ENCODE measurements at regions not wholly inside any gene's neighbourhood (a gene's known extent, or its start where the extent isn't known, plus 50 kb on each side); places are given as distances from the start of the nearest gene placed in this dataset.

- no peak for TF ChIP-seq CTCF (IDR thresholded peaks at IDR 0.05; ENCODE audit: low read depth, low read length, missing control alignments)
- no peak for DNase-seq (ENCODE audit: low read depth)
- no peak overlapping the region for H3K4me3 ChIP-seq (ENCODE audit: low read depth, low read length)
Measured at GRCh38 chrX:97842468-97843199, 958.9 kb downstream of the RPA4 start.

GRCh38 chrX:97843200-97843811, 959.6 kb downstream of the RPA4 start:
- DNase-seq (ENCODE audit: low read depth): no peak
- no peak overlapping the region for H3K4me3 ChIP-seq (ENCODE audit: low read depth, low read length)
- no peak for TF ChIP-seq CTCF (IDR thresholded peaks at IDR 0.05; ENCODE audit: low read depth, low read length, missing control alignments)

GRCh38 chrX:97844161-97844560, 960.5 kb downstream of the RPA4 start:
- no peak for TF ChIP-seq CTCF (IDR thresholded peaks at IDR 0.05; ENCODE audit: low read depth, low read length, missing control alignments)
- no peak for DNase-seq (ENCODE audit: low read depth)
- H3K4me3 ChIP-seq (ENCODE audit: low read depth, low read length): no peak overlapping the region

GRCh38 chrX:97844943-97845342, 961.2 kb downstream of the RPA4 start:
- DNase-seq (ENCODE audit: low read depth): no peak
- H3K4me3 ChIP-seq (ENCODE audit: low read depth, low read length): no peak overlapping the region
- no peak for TF ChIP-seq CTCF (IDR thresholded peaks at IDR 0.05; ENCODE audit: low read depth, low read length, missing control alignments)

- no peak for TF ChIP-seq CTCF (IDR thresholded peaks at IDR 0.05; ENCODE audit: low read depth, low read length, missing control alignments)
- no peak overlapping the region for H3K4me3 ChIP-seq (ENCODE audit: low read depth, low read length)
- no peak for DNase-seq (ENCODE audit: low read depth)
Measured at GRCh38 chrX:97845451-97845850, 961.7 kb downstream of the RPA4 start.

- no peak overlapping the region for H3K4me3 ChIP-seq (ENCODE audit: low read depth, low read length)
- DNase-seq (ENCODE audit: low read depth): no peak
- no peak for TF ChIP-seq CTCF (IDR thresholded peaks at IDR 0.05; ENCODE audit: low read depth, low read length, missing control alignments)
Measured at GRCh38 chrX:97846228-97846627, 962.5 kb downstream of the RPA4 start.
